ENCODE measurements at regions not wholly inside any gene's neighbourhood (a gene's known extent, or its start where the extent isn't known, plus 50 kb on each side); places are given as distances from the start of the nearest gene placed in this dataset.
A peak's percentile ranks its signal among the peaks of the same experiment; 100 is the strongest.

DNA sequence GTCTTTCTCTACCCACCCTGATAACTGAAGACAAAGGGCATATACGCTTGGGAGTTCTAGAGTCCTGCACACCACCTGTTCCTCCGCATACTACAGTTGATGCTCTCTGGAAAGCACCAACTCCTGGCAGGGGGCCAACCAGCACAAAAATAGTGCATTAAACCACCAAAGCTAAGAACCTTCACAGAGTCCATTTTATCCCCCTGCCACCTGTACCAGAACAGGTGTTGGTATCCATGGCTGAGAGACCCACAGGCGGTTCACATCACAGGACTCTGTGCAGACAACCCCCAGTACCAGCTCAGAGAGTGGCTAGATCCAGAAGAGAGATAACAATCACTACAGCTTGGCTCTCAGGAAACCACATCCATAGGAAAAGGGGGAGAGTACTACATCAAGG, 114.4 kb upstream of the POU1F1 start:
- no peak for DNase-seq

DNA sequence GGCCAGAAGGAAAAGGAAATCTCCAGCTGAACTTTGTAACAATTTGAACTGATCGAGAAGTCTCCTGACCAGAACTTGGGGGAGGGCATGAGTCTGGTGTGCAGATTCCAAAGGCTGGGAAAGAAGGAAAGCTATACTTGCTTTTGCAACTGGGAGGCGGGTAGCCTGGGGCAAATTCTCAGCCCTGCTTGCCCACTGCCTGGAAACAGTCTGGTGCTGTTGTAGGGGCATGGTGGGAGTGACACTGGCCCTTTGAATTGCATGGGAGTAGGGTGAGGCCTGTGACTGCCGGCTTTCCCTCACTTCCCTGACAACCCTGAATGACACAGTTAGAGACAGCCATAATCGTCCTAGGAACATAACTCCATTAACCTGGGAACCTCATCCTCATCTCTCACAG, 114.0 kb upstream of the POU1F1 start:
- no peak for DNase-seq

DNA sequence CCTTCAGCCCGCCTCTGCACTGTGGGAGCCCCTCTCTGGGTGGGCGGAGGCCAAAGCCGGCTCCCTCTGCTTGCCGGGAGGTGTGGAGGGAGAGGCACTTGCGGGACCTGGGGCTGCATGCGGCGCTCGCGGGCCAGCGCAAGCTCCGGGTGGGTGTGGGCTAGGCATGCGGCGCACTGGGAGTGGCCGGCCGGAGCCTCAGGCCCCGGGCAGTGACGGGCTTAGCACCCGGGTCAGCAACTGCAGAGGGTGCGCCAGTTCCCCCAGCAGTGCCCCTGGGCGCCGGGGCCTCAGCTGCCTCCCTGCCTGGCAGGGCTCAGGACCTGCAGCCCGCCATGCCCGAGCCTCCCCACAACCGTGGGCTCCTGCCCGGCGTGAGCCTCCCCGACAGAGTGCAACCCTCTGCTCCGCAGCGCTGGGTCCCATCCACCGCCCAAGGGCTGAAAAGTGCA, 98.9 kb upstream of the POU1F1 start:
- no peak for DNase-seq

DNA sequence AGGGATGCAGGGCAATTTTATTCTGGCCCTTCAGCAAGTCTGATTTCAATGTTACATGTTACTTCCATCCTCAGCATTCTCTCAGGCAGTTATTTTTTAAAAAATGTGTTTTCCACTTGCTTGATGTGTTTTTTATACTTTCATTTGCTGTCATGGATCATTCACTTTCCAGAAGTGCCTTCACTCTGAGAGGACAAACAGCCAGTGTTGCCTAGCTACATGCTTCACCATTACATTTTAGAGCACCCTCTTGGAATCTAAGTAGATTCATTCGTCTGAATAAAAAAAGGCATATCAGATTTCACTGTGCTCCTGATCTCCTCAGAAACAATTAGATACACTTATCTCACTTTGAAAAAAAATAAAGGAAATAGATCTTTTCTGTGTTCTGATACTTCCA, 93.6 kb upstream of the POU1F1 start:
- DNase-seq = peak; percentile 76

DNA sequence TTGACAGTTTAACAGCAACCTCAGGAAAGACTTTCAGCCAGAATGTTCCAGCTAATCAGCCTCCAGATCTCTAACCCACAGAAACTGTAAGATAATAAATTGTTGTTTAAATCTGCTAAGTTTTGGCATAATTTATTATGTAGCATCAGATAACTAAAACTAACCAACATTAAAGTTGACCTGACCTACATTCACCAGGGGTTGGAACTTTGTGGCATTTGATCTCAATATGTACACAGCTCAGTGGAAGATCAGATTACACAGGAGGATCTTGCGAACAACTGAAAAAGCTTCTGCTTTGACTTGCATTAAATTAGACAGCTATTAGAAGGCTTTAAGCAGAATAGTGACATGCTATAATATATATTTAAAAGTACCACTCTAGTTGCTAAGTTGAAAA, 91.4 kb upstream of the POU1F1 start:
- DNase-seq = no peak

DNA sequence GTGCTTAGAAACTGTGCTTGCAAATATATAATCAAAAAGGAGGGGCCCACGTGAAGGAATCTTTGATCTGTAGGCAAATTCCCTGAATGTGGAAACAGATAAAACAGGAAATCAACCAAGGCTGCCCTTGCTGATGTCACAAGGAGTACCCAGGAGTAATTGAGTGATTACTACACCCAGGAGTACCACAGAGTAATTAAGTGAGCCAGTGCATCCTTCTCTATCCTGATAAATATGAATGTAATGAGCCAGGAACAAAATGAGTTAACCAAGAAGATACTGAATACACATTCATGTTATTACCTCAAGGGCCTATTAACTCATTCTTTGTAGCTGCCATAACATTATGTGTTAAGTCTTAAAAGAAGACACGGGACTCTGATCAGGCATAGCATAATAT, 87.3 kb upstream of the POU1F1 start:
- DNase-seq = no peak

DNA sequence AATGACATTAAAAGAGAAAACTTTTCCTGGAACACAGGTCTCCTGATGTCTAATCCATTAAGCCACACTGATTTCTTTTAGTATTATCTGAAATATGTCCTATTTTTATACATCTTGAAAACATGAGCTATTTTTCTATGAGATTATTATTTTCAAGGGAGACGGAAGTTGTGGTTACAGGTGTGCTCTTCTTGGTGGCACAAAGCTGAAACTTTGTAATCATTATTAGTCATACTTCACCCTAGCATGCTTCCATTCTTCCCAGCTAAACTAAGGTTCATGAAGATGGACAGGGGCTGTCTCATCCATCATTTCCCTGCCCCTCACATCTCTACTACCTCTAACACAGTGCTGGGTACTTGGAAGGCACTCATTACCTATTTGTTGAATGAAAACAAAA, 85.6 kb upstream of the POU1F1 start:
- DNase-seq = no peak

DNA sequence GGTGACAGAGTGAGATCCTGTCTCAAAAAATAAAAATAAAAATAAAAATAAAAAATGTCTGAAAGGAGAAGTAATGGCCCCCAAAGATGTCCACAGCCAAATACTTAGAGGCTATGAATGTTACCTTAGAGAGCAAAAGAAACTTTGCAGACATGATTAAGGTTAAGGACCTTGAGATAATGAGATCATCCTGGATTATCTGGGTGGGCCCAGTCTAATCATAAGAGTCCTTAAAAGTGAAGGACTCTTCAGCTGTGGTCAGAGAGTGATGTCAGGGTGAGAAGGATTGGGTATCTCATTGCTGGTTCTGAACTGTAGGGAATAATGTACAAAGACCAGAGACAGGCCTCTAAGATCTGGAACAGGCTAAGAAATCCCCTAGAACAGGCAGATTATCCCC, 84.9 kb upstream of the POU1F1 start:
- no peak for DNase-seq

DNA sequence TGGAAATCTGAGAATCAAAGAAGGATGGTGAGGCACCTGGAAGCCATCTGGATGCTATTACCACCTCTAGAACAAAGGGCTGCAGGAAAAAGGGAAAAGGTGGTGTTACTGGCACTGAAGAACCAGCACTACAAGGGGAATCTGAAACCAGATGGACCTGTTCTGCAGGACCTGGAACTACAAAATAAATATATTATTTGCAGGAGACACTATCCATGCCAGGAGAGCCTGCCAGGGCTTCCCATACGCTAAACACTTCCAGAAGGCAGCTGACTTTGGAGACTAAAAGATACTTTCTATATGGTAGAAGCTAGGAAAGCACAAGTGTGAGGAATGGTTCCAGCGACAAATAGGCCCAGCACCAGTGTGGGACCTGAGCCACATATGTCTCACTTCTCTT, 83.4 kb upstream of the POU1F1 start:
- DNase-seq = no peak

DNA sequence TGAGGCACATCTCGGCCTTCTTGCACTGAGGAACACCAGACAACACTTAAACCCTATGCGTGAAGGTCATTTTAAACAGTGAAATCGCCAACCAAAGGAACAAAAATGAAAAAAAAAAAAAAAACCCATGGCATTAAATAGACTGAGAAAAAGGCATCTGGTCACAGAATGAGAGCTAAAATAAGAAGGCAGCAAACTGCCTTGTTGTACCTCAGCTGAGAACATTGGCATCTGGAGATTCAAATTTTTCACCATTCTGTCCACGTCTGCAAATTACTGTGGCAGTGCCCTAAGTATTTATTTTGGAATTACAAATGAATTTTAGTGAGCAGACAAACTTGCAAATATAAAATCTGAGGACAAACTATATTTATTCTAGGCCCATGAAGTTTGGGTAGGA, 82.6 kb upstream of the POU1F1 start:
- DNase-seq = no peak

DNA sequence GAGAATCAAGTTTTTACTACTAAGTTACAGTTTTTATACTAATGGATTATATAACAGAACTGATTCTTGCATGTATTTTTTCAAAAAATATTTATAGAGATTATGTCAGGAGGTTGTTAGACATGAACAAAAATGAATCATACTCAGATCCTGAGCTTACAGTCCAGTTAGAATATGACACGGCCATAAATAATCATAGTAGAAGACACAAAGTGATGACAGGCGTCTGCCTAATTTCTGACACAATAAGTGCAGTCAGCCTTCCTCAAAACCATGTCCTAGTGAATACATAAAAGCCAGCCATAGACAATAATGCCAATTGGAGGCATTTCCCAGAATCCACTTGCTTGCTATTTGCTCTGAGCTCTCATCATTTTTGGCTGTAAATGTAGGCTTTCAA, 81.7 kb upstream of the POU1F1 start:
- no peak for DNase-seq

DNA sequence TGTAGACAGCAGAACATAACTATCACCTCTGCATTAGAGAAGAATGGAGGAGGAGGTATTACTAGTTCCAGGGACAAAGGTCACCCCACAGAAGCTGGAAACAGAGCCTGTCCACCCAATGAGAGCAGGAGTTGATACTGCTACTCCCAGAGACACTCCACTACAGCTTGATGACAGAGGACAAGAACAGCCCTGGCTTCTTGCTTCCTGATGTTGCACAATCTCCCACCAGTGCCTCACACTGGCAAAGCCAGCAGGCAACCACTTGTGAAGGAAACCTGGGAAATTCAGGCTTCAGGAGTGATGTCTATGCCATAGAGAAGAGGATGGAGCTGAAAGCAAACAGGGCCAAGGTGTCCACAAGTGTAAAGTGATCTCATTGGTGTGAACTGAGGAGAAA, 78.0 kb upstream of the POU1F1 start:
- DNase-seq = no peak

DNA sequence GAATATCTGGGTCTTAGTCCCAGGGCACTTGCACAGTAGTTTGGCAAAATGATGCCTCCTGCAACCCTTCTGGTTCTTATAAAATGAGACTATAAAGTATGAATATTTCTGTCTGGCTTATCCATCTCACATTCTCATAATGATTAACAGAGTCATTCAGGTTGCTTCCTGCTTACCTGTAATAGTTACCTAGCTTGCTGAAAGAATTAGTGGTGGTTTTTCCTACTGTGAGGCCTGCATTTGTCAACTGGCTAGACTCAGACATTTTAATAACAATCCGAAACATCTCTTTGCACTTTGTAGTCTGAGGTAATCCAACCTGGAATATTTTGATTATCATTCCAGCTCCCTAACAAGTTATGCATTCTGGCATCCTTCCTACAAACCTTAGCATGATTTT, 75.6 kb upstream of the POU1F1 start:
- DNase-seq = no peak

DNA sequence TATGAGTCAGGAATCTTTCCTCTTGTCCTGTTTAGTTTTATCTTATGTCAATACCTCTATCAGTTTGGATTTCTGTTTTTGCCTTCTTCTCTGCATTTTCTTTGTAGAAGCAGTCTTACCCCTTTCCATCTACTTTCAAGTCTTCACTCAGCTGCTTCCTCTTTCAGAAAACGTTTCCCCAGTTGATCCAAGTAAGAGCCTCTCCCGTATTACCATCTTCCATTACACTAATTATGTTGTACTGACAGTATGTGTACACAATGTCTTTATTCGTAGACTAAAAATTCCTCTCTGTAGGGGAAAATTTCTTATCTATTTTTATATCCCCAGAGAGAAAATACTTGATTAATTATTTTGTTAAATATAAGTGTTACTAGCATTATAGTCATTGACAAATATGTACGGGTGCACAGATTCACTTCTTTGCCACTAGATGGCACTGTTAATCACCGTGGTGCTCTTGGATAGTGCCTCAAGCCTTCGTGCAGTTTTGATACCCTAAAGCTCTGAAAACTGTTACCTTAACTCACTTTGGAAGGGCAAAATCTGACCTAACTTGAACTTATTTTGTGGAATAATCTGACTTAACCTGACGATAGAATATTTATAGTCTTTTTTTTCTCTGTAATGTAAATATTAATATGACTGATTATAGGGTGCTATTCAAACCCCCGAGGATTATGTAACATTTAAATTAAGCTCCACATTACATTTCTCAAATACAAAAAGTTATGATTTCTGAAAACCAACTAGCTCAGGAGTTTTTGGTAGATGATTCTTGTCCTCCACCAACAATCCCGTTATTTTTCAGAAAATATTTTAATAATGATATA, 74.2 kb upstream of the POU1F1 start:
- DNase-seq = no peak

DNA sequence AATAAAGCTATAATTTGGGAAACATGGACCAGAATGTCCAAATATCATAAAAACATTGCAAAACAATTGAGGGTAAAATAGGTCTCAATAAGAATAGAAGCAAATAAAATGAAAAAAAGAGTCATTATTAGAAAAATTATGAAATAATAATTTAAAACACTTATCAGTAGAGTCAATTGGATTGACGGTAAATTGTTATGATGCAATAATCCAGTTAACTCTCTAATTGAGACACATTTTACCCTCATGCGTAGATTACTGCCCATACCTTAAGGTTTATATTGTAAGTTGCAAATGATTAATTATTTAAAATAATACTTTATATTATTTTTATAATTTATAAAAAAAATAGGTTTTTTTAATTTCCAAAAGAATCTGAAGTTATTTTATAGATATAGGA, 73.4 kb upstream of the POU1F1 start:
- no peak for DNase-seq

DNA sequence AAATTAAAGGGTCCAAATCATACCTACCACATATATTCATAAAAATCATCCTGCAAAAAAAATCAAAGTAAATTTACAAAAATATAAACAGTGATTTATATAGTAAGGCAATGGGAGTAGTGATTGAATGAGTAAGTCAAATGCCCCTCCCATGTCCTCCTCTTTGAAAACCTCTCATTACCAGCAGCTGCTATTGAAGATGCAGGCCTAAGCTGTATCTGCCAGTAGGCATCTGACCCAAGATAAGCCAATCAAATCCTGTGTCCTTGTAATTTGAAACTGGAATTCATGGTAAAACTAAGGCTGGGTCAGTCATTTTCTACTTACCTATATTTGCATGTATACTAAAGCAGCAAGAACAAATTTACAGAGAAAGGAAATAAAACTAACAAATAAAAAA, 60.4 kb upstream of the POU1F1 start:
- DNase-seq = no peak

DNA sequence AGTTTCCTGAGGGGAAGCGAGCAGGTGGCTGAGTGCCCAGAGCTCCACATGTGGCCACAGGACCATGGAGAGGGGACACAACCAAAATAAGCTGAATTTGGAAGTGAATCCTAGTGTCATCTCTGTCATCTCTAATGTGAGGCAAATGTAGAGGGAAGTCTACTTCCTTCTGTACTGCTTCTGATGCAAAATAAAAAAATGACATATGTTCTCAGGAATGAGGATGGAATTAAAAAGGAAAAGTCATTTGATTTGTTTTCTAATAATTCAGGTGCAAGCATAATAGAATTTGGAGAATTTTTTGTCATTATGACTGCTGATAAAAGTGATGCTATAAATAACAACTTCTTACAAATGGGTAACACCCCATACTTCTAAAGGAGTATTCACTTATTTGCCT, 59.5 kb upstream of the POU1F1 start:
- no peak for DNase-seq

DNA sequence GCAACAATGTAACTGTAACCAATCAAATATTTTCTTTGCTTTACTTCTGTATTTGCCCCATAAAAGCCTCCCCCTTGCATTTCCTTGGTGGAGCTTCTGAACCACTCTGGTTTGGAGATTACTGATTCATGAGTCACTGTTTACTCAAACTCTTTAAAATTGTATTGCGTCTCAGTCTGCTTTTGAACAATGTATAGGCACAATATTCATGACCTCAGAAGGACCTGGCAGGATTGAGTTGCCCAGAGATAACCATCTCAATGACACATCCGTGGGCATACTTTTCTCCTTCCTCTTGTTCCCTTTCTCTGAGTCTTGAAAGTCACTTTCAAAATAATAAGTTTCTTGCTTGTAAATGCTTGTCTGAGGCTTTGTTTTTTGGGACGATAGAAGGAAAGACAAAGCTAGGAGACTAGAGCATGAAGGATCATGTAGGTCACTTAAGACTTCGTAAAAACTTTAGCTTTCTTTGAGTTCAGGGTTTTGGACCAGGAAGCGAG, 57.1 kb upstream of the POU1F1 start:
- no peak for DNase-seq

DNA sequence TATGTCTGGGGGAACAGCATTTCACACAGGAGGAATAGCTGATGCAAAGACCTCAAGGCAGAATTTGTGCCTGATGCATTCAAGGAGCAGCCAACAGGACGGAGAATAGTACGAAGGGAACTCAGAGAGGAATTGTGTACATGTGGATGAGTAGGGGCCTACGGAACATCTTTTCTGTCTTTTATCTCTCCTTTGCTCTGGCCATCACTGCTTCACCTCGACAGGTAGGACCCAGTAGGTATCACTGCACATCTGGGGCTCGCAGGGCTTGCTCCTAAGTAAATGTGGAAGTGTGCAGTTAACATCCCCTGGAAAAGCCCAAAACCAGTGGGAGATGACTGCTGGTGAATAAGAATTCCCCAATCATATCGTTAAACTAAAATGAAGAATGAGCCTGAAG, 56.4 kb upstream of the POU1F1 start:
- no peak for DNase-seq

DNA sequence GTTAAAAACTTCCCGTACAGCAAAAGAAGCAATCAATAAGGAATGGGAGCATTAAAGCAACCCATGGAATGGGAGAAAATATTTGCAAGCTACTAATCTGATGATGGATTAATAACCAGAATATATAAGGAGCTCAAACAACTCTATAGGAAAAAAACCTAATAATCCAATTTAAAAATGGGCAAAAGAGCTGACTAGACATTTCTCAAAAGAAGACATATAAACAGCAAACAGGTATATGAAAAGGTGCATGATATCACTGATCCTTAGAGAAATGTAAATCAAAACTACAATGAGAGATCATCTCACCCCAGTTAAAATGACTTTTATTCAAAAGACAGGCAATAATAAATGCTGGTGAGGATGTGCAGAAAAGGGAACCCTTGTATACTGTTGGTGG, 52.7 kb upstream of the POU1F1 start:
- no peak for DNase-seq
